ENCODE measurements at regions not wholly inside any gene's neighbourhood (a gene's known extent, or its start where the extent isn't known, plus 50 kb on each side); places are given as distances from the start of the nearest gene placed in this dataset.
"Not testable (repeated sequence)": the region's sequence is repeated elsewhere in the genome, so short reads cannot be mapped to it uniquely, and the experiment has no call there.

GRCh38 chr2:89161626-89162025 is 470.2 kb downstream of the RPIA start:
- not testable (repeated sequence) for DNase-seq

GRCh38 chr2:89170506-89171173 is 479.2 kb downstream of the RPIA start:
- DNase-seq: not testable (repeated sequence)

GRCh38 chr2:89171174-89171519 is 479.7 kb downstream of the RPIA start:
- not testable (repeated sequence) for DNase-seq

- DNase-seq: not testable (repeated sequence)
These were observed 485.5 kb downstream of the RPIA start for GRCh38 chr2:89177004-89177403.

GRCh38 chr2:89182221-89182620 is 490.7 kb downstream of the RPIA start:
- not testable (repeated sequence) for DNase-seq

GRCh38 chr2:89184746-89185145 is 493.3 kb downstream of the RPIA start:
- DNase-seq: not testable (repeated sequence)

- not testable (repeated sequence) for DNase-seq
These were observed 504.3 kb downstream of the RPIA start for GRCh38 chr2:89195636-89196251.

GRCh38 chr2:89196719-89197118 is 505.2 kb downstream of the RPIA start:
- not testable (repeated sequence) for DNase-seq

- DNase-seq: not testable (repeated sequence)
These were observed 506.6 kb downstream of the RPIA start for GRCh38 chr2:89198026-89198425.

- DNase-seq: not testable (repeated sequence)
These were observed 508.2 kb downstream of the RPIA start for GRCh38 chr2:89199453-89200246.

- not testable (repeated sequence) for DNase-seq
These were observed 508.7 kb downstream of the RPIA start for GRCh38 chr2:89200247-89200527.

GRCh38 chr2:89202518-89202917 is 511.0 kb downstream of the RPIA start:
- not testable (repeated sequence) for DNase-seq

GRCh38 chr2:89205153-89205552 is 513.7 kb downstream of the RPIA start:
- DNase-seq: peak; percentile 25

- not testable (repeated sequence) for DNase-seq
These were observed 516.9 kb downstream of the RPIA start for GRCh38 chr2:89208144-89208932.

- DNase-seq: not testable (repeated sequence)
These were observed 521.7 kb downstream of the RPIA start for GRCh38 chr2:89213151-89213550.

- DNase-seq: not testable (repeated sequence)
These were observed 522.3 kb downstream of the RPIA start for GRCh38 chr2:89213811-89214210.

- DNase-seq: not testable (repeated sequence)
These were observed 530.0 kb downstream of the RPIA start for GRCh38 chr2:89221474-89221873.

GRCh38 chr2:89222063-89222732 is 530.7 kb downstream of the RPIA start:
- not testable (repeated sequence) for DNase-seq

GRCh38 chr2:89224803-89225202 is 533.3 kb downstream of the RPIA start:
- DNase-seq: not testable (repeated sequence)

GRCh38 chr2:89229979-89230378 is 538.5 kb downstream of the RPIA start:
- not testable (repeated sequence) for DNase-seq

GRCh38 chr2:89231241-89231640 is 539.8 kb downstream of the RPIA start:
- not testable (repeated sequence) for DNase-seq

GRCh38 chr2:89233931-89234330 is 542.5 kb downstream of the RPIA start:
- DNase-seq: not testable (repeated sequence)

Data from right hindlimb (tissue), 1 donor.